ENCODE measurements at regions not wholly inside any gene's neighbourhood (a gene's known extent, or its start where the extent isn't known, plus 50 kb on each side); places are given as distances from the start of the nearest gene placed in this dataset.

DNA sequence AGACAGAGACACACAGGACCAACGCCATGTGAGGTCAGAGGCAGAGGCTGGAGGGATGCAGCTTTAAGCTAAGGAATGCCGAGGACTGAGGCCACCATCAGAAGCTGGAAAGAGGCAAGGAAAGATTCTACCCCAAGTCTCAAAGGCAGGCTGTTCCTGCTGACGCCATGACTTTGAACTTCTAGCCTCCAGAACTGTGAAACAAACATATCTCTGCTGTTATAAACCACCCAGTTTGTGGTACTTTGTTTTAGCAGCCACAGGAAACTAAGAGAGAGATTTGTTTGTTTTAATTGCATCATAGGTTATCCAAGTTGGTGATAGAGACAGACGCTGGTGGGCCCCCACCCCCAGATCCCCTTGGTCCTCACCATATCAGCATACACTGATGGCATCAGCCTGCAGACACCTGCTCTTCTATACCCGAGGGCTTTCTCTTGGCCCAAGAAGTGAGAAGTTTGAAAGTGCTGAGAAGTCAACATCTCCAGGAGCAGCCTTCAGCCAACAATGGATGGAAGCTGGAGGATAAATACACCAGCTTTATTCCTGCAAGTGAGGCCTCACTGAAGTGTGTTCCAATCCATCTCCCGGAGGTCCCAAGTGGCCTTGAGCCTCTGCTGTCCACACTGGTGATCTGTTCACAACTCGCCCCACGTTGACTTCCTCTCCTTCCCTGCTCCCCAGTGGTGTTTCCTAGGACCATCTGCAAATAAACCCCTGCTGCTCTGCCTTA is 154.7 kb downstream of the BTBD3 start:
- TF ChIP-seq, protein P1, sequence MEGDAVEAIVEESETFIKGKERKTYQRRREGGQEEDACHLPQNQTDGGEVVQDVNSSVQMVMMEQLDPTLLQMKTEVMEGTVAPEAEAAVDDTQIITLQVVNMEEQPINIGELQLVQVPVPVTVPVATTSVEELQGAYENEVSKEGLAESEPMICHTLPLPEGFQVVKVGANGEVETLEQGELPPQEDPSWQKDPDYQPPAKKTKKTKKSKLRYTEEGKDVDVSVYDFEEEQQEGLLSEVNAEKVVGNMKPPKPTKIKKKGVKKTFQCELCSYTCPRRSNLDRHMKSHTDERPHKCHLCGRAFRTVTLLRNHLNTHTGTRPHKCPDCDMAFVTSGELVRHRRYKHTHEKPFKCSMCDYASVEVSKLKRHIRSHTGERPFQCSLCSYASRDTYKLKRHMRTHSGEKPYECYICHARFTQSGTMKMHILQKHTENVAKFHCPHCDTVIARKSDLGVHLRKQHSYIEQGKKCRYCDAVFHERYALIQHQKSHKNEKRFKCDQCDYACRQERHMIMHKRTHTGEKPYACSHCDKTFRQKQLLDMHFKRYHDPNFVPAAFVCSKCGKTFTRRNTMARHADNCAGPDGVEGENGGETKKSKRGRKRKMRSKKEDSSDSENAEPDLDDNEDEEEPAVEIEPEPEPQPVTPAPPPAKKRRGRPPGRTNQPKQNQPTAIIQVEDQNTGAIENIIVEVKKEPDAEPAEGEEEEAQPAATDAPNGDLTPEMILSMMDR (IDR thresholded peaks at IDR 0.05) = no peak
- no peak for TF ChIP-seq POLR2A (IDR thresholded peaks at IDR 0.05)
